RPMI8226 (cell line): ENCODE measurements at regions not wholly inside any gene's neighbourhood (a gene's known extent, or its start where the extent isn't known, plus 50 kb on each side); places are given as distances from the start of the nearest gene placed in this dataset.
"Not testable (repeated sequence)": the region's sequence is repeated elsewhere in the genome, so short reads cannot be mapped to it uniquely, and the experiment has no call there.

Experiments
- DNase-seq: peaks from one replicate; pipeline ENCODE4 v3.0.0-alpha.2; 2015

- no peak for DNase-seq
Measured at GRCh38 chr2:144671695-144672455, 152.0 kb upstream of the ZEB2 start.

- DNase-seq: no peak
Measured at GRCh38 chr2:144670738-144671137, 150.8 kb upstream of the ZEB2 start.

- DNase-seq: no peak
Measured at GRCh38 chr2:144670080-144670479, 150.2 kb upstream of the ZEB2 start.

- no peak for DNase-seq
Measured at GRCh38 chr2:144669196-144669987, 149.5 kb upstream of the ZEB2 start.

- DNase-seq: no peak
Measured at GRCh38 chr2:144668493-144669110, 148.7 kb upstream of the ZEB2 start.

GRCh38 chr2:144666032-144666431 is 146.1 kb upstream of the ZEB2 start:
- DNase-seq: no peak

GRCh38 chr2:144663207-144663606 is 143.3 kb upstream of the ZEB2 start:
- no peak for DNase-seq

GRCh38 chr2:144660518-144661316 is 140.8 kb upstream of the ZEB2 start:
- DNase-seq: no peak

GRCh38 chr2:144659731-144660275 is 139.9 kb upstream of the ZEB2 start:
- no peak for DNase-seq

- no peak for DNase-seq
Measured at GRCh38 chr2:144654523-144654922, 134.6 kb upstream of the ZEB2 start.

- no peak for DNase-seq
Measured at GRCh38 chr2:144650907-144651306, 131.0 kb upstream of the ZEB2 start.

- DNase-seq: no peak
Measured at GRCh38 chr2:144648837-144649465, 129.0 kb upstream of the ZEB2 start.

GRCh38 chr2:144645083-144645778 is 125.3 kb upstream of the ZEB2 start:
- no peak for DNase-seq

GRCh38 chr2:144644549-144644948 is 124.6 kb upstream of the ZEB2 start:
- DNase-seq: no peak

GRCh38 chr2:144643537-144644336 is 123.8 kb upstream of the ZEB2 start:
- no peak for DNase-seq

- no peak for DNase-seq
Measured at GRCh38 chr2:144642856-144643255, 122.9 kb upstream of the ZEB2 start.

GRCh38 chr2:144642131-144642530 is 122.2 kb upstream of the ZEB2 start:
- no peak for DNase-seq

- not testable (repeated sequence) for DNase-seq
Measured at GRCh38 chr2:144638250-144638649, 118.3 kb upstream of the ZEB2 start.

GRCh38 chr2:144636860-144637259 is 116.9 kb upstream of the ZEB2 start:
- not testable (repeated sequence) for DNase-seq

GRCh38 chr2:144632809-144633208 is 112.9 kb upstream of the ZEB2 start:
- no peak for DNase-seq

GRCh38 chr2:144631636-144632035 is 111.7 kb upstream of the ZEB2 start:
- DNase-seq: no peak
